ENCODE measurements at regions not wholly inside any gene's neighbourhood (a gene's known extent, or its start where the extent isn't known, plus 50 kb on each side); places are given as distances from the start of the nearest gene placed in this dataset.

DNA sequence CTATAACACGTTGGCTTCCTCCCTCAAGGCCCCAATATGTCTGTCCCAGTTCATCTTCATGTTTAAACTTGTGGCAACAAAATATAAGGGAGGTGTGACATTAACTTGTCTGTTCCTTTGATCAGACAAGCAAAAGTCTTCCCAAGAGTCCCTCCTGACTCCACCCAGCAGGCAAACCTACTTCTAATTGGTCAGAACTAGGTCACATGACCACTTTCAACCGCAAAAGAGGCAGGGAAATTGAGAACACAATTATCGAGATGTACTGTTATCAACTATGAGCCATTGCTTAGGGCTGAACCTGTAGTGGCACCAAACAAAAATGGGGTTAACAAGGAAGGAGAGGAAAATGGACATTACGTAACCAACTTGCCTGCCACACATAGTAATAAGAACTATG is 246.8 kb upstream of the TET2 start:
- TF ChIP-seq, protein P1, sequence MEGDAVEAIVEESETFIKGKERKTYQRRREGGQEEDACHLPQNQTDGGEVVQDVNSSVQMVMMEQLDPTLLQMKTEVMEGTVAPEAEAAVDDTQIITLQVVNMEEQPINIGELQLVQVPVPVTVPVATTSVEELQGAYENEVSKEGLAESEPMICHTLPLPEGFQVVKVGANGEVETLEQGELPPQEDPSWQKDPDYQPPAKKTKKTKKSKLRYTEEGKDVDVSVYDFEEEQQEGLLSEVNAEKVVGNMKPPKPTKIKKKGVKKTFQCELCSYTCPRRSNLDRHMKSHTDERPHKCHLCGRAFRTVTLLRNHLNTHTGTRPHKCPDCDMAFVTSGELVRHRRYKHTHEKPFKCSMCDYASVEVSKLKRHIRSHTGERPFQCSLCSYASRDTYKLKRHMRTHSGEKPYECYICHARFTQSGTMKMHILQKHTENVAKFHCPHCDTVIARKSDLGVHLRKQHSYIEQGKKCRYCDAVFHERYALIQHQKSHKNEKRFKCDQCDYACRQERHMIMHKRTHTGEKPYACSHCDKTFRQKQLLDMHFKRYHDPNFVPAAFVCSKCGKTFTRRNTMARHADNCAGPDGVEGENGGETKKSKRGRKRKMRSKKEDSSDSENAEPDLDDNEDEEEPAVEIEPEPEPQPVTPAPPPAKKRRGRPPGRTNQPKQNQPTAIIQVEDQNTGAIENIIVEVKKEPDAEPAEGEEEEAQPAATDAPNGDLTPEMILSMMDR (conservative IDR thresholded peaks at IDR 0.05; ENCODE audit: low read depth, low read length), result no peak
- DNase-seq (ENCODE audit: low read depth), result no peak
- H3K4me3 ChIP-seq (ENCODE audit: low read depth, low read length), result no peak overlapping the region

DNA sequence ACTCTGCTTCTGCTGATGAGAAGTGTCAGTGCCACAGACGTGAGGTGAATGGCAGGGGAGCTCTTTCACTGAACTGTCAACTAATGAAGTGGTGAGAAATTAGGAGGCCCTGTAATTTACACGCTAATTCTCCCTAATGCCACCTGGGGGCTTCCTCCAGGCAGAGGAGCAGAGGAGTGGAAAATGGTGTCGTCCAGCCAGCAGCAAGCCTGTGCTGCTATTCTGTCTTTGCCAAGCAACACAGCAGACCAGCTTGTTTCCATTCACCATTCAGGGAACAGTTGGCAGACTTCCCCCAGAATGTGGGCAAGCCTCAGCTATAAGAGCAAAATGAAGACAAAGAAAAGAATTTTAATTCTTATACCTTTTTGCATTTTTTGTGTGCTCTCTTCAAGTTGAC is 245.2 kb upstream of the TET2 start:
- peak; percentile 4 for DNase-seq (ENCODE audit: low read depth)
- H3K4me3 ChIP-seq (ENCODE audit: low read depth, low read length), result no peak overlapping the region
- TF ChIP-seq, protein P1 (conservative IDR thresholded peaks at IDR 0.05; ENCODE audit: low read depth, low read length), result no peak

DNA sequence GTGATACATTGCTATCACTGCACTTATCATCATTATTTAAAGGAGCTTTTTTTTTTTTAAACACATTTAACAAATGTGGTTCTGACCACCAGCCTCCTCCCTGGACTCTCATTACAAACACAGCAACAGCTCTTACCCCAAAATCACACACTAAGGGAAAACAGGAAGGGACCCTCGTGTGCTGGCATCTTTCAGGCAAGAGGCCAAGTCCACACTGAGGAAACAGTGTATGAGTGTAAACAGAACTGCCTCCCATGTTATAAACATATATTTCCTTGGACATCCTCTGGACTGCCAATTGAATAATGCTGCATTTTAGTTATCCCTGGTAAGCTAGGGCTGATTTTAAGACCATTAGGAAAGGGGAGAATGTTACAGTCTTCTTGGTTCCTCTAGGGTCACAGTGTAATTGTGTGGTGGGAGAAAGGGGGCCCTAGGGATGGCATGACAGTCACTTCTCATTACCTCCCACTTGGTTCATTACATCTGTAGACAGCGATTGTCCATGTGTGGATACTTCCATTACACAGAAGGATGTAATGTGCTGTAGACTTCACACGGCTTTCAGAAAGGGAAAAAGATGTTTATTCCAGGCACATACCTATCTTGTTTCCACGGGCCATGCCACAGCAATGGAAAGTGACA is 244.6 kb upstream of the TET2 start:
- no peak overlapping the region for H3K4me3 ChIP-seq (ENCODE audit: low read depth, low read length)
- DNase-seq (ENCODE audit: low read depth), result no peak
- TF ChIP-seq, protein P1 (conservative IDR thresholded peaks at IDR 0.05; ENCODE audit: low read depth, low read length), result no peak

DNA sequence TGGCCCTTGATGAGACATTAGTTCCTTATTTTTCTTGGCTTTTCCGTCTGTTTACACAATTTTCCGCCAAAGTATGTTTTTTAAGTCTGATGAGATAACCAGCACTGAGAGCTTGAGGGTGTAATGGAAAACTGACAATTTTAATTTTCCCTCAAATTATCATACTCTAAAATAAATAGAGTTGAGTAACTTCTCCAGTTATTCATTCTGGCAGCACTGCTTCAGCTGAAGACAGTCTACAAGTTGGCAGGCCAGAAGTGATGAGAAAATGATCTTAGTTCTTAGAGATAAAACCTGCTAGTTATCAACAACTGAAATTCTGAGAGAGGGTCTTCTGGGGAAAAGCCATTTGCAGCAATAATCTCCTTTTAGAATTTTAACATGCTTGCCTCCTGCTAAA is 241.6 kb upstream of the TET2 start:
- H3K4me3 ChIP-seq (ENCODE audit: low read depth, low read length), result no peak overlapping the region
- TF ChIP-seq, protein P1 (conservative IDR thresholded peaks at IDR 0.05; ENCODE audit: low read depth, low read length), result no peak
- DNase-seq (ENCODE audit: low read depth), result no peak

DNA sequence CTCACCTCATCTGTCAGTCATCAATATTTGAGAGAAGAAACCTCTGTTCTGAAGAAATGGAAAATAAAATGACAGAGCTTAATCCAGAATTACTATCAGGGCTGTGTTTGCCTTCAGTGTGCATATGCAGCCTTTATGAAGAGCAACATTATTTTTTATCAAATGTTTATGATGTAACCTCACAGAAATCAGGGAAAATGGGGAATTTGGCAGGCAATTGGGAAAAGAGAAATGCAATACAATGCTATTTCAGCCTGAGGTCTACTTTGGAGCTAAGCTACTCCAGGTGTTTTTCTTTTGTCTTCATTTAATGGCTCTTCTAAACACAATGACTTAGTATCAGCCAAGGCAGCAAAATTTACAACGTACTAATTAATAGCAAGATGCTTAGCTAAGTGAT is 241.1 kb upstream of the TET2 start:
- TF ChIP-seq, protein P1 (conservative IDR thresholded peaks at IDR 0.05; ENCODE audit: low read depth, low read length), result no peak
- H3K4me3 ChIP-seq (ENCODE audit: low read depth, low read length), result no peak overlapping the region
- DNase-seq (ENCODE audit: low read depth), result no peak

DNA sequence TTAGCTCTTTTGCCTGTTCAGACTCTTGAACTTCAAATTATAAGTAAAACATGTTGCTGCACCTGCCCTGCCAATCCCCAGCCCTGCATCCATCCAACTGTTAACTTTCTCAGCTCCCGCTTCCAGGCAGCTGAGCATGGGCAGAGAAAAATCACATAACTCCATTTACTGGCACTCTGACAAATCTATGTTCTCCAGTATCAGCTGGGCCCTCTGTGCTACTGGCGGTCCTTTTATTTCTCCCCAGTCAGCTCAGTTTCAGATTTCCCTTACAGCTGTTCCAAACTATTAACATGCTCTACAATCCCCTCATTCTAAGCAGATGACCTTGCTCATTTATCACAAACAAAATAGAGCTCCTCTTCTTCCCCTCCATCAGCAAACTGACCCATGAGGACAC is 240.4 kb upstream of the TET2 start:
- no peak for DNase-seq (ENCODE audit: low read depth)
- no peak overlapping the region for H3K4me3 ChIP-seq (ENCODE audit: low read depth, low read length)
- TF ChIP-seq, protein P1 (conservative IDR thresholded peaks at IDR 0.05; ENCODE audit: low read depth, low read length), result no peak

DNA sequence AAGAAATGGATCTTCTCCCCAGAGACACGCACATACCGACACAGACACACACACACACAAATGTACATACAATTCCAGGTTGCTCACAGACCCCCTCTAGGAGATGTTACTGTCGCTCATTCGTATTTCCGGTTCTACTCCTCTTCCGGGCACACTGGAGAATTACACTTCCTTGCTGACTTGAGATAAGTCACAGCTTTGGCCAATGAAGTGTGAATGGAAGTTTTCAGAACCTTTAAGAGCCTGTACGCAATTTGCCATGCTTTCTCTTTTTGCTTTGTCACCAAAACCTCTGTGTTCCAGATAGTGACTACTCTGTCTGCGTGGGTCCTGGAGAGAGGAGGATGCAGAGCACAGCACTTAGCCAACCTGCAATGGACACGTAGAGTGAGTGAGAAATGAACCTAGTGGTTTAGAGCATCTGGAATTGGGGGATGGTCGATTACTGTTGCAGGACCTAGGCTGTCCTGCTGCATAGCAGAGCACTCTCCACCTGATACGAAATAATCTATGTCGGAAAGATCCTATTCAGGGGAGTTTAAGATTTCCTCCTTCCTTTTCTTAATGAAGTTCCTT is 239.5 kb upstream of the TET2 start:
- TF ChIP-seq, protein P1 (conservative IDR thresholded peaks at IDR 0.05; ENCODE audit: low read depth, low read length), result no peak
- no peak overlapping the region for H3K4me3 ChIP-seq (ENCODE audit: low read depth, low read length)
- no peak for DNase-seq (ENCODE audit: low read depth)
